ENCODE measurements at regions not wholly inside any gene's neighbourhood (a gene's known extent, or its start where the extent isn't known, plus 50 kb on each side); places are given as distances from the start of the nearest gene placed in this dataset.

DNA sequence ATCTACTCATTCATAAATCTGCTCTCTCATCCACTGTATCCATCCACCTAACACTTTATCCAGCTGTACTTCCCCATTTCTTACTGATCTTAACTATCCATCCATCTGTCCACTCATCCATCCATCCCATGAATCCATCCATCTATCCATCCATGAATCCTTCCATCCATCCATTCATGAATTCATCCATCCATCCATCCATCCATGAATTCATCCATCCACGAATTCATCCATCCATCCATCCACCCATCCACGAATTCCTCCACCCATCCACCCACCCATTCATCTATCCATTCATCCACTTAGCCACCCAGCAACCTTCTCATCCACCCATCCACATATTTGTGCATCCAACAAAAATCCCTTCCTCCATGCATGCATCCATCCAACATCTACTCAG lies 128.6 kb upstream of the MYL2 start:
- CTCF ChIA-PET, result no interaction called here

GRCh38 chr12:111046896-111047295 lies 126.5 kb upstream of the MYL2 start:
- POLR2A ChIA-PET, result no interaction called here
- no peak overlapping the region for H3K4me3 ChIP-seq (ENCODE audit: low read depth, low read length)
- no peaks in the 10 kb centered on the region; the same call in 1 of the 2 replicates for H3K9me3 ChIP-seq (ENCODE audit: control insufficient read depth, insufficient read depth, low read length)
- no peak overlapping the region for H3K27ac ChIP-seq (ENCODE audit: low read depth, low read length)
- no peaks in the 10 kb centered on the region for H3K27me3 ChIP-seq (ENCODE audit: control insufficient read depth, insufficient read depth, low read length)
- no peak for DNase-seq (ENCODE audit: low read depth, low spot score)
- no peak for TF ChIP-seq CTCF (IDR thresholded peaks at IDR 0.05; ENCODE audit: low read depth, low read length)
- CTCF ChIA-PET, result no interaction called here

More for the DNA sequence above, 128.6 kb upstream of the MYL2 start:
- no peak overlapping the region for H3K4me3 ChIP-seq (ENCODE audit: low read depth, low read length)
- no peak overlapping the region for H3K27ac ChIP-seq (ENCODE audit: low read depth, low read length)
- POLR2A ChIA-PET, result no interaction called here
- no peaks in the 10 kb centered on the region; the same call in 1 of the 2 replicates for H3K9me3 ChIP-seq (ENCODE audit: control insufficient read depth, insufficient read depth, low read length)
- no peaks in the 10 kb centered on the region for H3K27me3 ChIP-seq (ENCODE audit: control insufficient read depth, insufficient read depth, low read length)
- TF ChIP-seq CTCF (IDR thresholded peaks at IDR 0.05; ENCODE audit: low read depth, low read length), result no peak
- DNase-seq (ENCODE audit: low read depth, low spot score), result no peak

GRCh38 chr12:111045941-111046340 lies 125.6 kb upstream of the MYL2 start:
- POLR2A ChIA-PET, result no interaction called here
- Histone ChIP-seq H3K27me3 (ENCODE audit: control insufficient read depth, insufficient read depth, low read length) (no peaks in the 10 kb centered on the region), H3K4me3 (ENCODE audit: low read depth, low read length) (no peak overlapping the region), H3K9me3 (ENCODE audit: control insufficient read depth, insufficient read depth, low read length) (no peaks in the 10 kb centered on the region; the same call in 1 of the 2 replicates), H3K27ac (ENCODE audit: low read depth, low read length) (no peak overlapping the region)
- no peak for TF ChIP-seq CTCF (IDR thresholded peaks at IDR 0.05; ENCODE audit: low read depth, low read length)
- no peak for DNase-seq (ENCODE audit: low read depth, low spot score)
- CTCF ChIA-PET, result interaction anchor here (0.6 kb wide), 1 partner anchor 223 kb away, joined by 3 read pairs; no protein-coding TSS in a partner anchor

- ChIA-PET POLR2A (no interaction called here), CTCF (no interaction called here)
- H3K27ac ChIP-seq (ENCODE audit: low read depth, low read length), result no peak overlapping the region
- no peak overlapping the region for H3K4me3 ChIP-seq (ENCODE audit: low read depth, low read length)
- H3K9me3 ChIP-seq (ENCODE audit: control insufficient read depth, insufficient read depth, low read length), result no peaks in the 10 kb centered on the region
- peaks cover 9% of the 10 kb centered on the region for H3K27me3 ChIP-seq (ENCODE audit: control insufficient read depth, insufficient read depth, low read length)
- no peak for DNase-seq (ENCODE audit: low read depth, low spot score)
- no peak for TF ChIP-seq CTCF (IDR thresholded peaks at IDR 0.05; ENCODE audit: low read depth, low read length)
Measured at GRCh38 chr12:111041091-111041490, 120.7 kb upstream of the MYL2 start.

DNA sequence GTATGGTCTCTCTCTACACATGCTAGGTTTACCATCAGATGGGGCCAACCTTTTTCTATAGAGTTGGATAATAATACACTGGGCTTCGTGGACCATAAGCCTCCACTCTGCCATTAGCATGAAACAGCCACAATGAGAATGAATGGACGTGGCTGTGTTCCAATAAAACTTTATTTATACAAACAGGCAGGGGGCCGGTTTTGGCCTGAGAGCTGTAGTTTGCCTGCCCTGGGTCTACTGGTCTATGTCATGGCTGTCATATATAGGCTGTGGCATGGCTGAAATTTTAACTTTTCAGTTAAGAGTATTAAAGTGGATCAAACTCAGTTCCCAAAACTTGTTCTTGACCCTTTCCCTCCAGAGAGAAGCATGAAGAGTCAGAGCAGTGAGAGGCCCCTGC lies 120.3 kb upstream of the MYL2 start:
- Histone ChIP-seq H3K9me3 (ENCODE audit: control insufficient read depth, insufficient read depth, low read length) (no peaks in the 10 kb centered on the region), H3K27me3 (ENCODE audit: control insufficient read depth, insufficient read depth, low read length) (peaks cover 13% of the 10 kb centered on the region), H3K4me3 (ENCODE audit: low read depth, low read length) (no peak overlapping the region), H3K27ac (ENCODE audit: low read depth, low read length) (no peak overlapping the region)
- ChIA-PET POLR2A (no interaction called here), CTCF (no interaction called here)
- no peak for DNase-seq (ENCODE audit: low read depth, low spot score)
- TF ChIP-seq CTCF (IDR thresholded peaks at IDR 0.05; ENCODE audit: low read depth, low read length), result no peak
